ENCODE measurements at regions not wholly inside any gene's neighbourhood (a gene's known extent, or its start where the extent isn't known, plus 50 kb on each side); places are given as distances from the start of the nearest gene placed in this dataset.
A peak's percentile ranks its signal among the peaks of the same experiment; 100 is the strongest.

DNA sequence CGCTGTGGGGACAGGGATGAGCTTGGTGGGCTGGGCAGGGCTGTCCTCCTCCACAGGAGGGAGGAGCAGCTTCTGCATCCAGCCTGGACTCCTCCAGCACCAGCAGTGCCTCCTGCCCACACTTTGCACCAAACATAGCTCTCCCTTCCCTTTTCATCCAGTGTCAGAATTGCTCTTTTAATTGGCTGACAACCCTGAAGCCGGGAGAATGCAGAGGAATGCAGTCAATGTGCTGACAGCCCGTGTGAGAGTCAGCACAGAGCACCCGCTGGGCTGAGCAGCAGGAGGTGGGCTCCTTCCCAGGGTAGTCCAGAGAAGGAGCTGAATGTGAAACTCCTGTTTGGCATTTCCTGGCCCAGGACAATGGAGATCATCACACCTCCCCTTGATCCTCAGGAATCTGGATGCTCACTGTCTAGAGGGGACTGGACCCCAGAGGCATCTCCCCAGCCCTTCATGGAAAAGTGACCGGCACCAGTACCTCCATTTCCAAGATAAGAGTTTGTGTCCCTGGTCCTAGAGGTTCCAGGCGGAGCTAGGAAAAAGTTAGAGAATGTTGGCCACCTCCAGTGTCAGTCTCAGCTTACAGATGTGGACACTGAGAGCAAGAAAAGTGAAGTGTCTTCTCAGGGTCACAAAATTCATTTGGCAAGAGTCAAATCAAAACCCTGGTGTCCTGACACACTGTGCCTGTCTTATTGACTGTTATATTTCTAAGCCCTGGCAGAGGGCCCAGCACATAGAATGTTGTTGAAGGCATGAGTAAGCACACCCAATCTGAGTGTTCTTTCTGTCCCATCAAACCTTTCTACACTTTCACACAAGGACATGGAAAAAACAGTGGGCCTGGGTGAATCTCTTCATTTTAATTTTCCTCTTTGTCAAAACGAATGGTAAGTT lies 202.1 kb downstream of the SNX18 start:
- peak overlapping the region; percentile 84 to 86 for H3K27ac ChIP-seq
- H3K4me1 ChIP-seq = peaks cover 13 to 46% of the 10 kb centered on the region in 2 donors
- no peaks in the 10 kb centered on the region for H3K36me3 ChIP-seq
- DNase-seq (ENCODE audit: low spot score in 2 of 2) = peak in 1 of 2 donors; percentile 85
- no peaks in the 10 kb centered on the region for H3K9me3 ChIP-seq
- H3K4me3 ChIP-seq = peak overlapping the region; percentile 3 to 22
- H3K27me3 ChIP-seq = no peaks in the 10 kb centered on the region
- TF ChIP-seq, protein P1, sequence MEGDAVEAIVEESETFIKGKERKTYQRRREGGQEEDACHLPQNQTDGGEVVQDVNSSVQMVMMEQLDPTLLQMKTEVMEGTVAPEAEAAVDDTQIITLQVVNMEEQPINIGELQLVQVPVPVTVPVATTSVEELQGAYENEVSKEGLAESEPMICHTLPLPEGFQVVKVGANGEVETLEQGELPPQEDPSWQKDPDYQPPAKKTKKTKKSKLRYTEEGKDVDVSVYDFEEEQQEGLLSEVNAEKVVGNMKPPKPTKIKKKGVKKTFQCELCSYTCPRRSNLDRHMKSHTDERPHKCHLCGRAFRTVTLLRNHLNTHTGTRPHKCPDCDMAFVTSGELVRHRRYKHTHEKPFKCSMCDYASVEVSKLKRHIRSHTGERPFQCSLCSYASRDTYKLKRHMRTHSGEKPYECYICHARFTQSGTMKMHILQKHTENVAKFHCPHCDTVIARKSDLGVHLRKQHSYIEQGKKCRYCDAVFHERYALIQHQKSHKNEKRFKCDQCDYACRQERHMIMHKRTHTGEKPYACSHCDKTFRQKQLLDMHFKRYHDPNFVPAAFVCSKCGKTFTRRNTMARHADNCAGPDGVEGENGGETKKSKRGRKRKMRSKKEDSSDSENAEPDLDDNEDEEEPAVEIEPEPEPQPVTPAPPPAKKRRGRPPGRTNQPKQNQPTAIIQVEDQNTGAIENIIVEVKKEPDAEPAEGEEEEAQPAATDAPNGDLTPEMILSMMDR (IDR thresholded peaks at IDR 0.05) = no peak
- intact Hi-C loops (cut with DNase I) = loop anchor here (2.0 kb wide), 2 partner anchors 17 to 125 kb away; no protein-coding TSS in a partner anchor

DNA sequence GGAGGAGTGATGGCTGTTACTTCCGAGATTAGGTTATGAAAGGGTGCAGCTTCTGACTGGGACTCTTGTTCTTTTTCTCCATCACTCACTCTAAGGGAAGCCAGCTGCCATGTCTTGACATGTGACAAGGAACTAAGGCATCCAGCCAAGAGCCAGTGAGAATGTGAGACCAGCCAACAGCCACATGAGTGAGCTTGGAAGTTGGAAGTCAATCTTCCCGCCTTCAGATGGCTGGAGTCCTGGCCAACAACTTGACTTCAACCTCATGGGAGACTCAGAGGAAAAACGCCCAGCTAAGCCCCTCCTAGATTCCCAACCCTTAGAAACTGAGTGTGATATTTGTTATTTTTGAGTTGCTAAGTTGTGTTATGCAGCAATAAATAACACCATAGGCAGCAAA lies 201.1 kb downstream of the SNX18 start:
- Histone ChIP-seq H3K9me3 (no peaks in the 10 kb centered on the region), H3K4me3 (peak overlapping the region; percentile 3 to 22), H3K27me3 (no peaks in the 10 kb centered on the region), H3K36me3 (no peaks in the 10 kb centered on the region), H3K27ac (peak overlapping the region; percentile 84 to 86), H3K4me1 (peaks cover 18 to 56% of the 10 kb centered on the region in 2 donors)
- intact Hi-C loops (cut with DNase I) = loop anchor here (1.0 to 2.0 kb wide), 3 partner anchors 16 to 200 kb away; no protein-coding TSS in a partner anchor
- DNase-seq (ENCODE audit: low spot score in 2 of 2) = peak; percentile 58 to 94
- TF ChIP-seq, protein P1 (IDR thresholded peaks at IDR 0.05) = no peak

DNA sequence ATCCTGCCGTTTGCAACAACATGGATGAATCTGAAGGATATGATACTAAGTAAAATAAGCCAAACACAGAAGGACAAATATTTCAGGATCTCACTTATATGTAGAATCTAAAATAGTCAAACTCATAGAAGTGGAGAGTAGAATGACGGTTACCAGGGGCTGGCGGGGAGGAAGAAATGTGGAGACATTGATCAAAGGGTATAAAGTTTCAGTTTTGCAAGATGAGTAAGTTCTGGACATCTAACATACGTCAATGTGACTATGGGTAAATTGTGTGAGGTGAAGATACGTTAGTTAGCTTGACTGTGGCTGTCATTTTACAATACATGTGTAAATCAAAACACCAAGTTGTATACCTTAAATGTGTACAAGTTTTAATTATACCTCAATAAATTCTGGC lies 200.3 kb downstream of the SNX18 start:
- Histone ChIP-seq H3K9me3 (no peaks in the 10 kb centered on the region), H3K4me1 (peaks cover 18 to 58% of the 10 kb centered on the region in 2 donors), H3K36me3 (no peaks in the 10 kb centered on the region), H3K4me3 (no peak overlapping the region), H3K27me3 (no peaks in the 10 kb centered on the region), H3K27ac (peak overlapping the region in 1 of 2 donors; percentile 51)
- TF ChIP-seq, protein P1 (IDR thresholded peaks at IDR 0.05) = no peak
- DNase-seq (ENCODE audit: low spot score in 2 of 2) = no peak
- intact Hi-C loops (cut with DNase I) = loop anchor here (1.0 to 2.0 kb wide), 3 partner anchors 15 to 200 kb away; no protein-coding TSS in a partner anchor

DNA sequence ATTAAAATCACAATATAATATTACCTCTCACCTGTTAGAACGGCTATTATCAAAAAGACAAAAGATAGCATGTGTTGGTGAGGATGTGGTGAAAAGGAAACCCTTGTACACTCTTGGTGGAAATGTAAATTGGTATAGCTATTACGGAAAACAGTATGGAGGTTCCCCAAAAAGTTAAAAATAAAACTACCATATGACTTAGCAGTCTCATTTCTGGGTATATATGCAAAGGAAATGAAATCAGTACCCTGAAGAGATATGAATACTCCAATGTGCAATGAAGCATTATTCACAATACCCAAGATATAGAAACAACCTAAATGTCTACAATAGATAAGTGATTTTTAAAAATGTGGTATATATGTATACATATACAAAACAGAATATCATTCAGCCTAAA lies 199.9 kb downstream of the SNX18 start:
- TF ChIP-seq, protein P1 (IDR thresholded peaks at IDR 0.05) = no peak
- no peaks in the 10 kb centered on the region for H3K36me3 ChIP-seq
- no peaks in the 10 kb centered on the region for H3K27me3 ChIP-seq
- H3K9me3 ChIP-seq = no peaks in the 10 kb centered on the region
- peaks cover 18 to 54% of the 10 kb centered on the region in 2 donors for H3K4me1 ChIP-seq
- no peak for DNase-seq (ENCODE audit: low spot score in 2 of 2)
- no peak overlapping the region for H3K27ac ChIP-seq
- no peak overlapping the region for H3K4me3 ChIP-seq
- intact Hi-C loops (cut with DNase I) = no loop called here

DNA sequence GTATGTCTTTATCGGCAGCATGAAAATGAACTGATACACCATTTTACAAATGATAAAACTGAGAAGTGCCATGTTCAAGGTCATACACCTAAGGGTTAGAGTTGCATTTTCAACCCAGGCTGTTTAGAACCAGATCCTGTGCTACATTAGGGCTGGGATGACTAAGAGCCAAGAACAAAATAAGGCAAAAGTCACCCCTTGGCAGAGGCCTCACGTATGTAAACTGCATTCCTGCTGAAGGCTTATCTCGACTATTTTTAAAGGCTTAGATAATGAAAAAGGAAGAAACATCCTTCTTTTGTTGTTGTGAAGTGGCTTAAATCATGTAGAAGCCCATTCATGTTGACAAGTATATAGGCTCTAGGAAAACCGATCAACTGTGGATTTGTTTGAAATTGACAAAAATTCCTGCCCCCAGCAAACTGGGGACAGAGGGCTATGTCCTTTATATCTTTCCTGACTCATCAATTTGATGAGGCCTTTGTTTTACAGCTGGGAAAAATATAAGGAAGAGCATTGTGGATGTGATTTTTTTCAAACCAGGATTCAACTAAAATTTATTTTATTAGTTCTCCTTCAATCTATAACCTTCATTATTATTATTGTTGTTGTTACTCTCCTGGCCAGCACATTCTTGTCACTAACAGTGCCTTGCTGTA lies 196.5 kb downstream of the SNX18 start:
- Histone ChIP-seq H3K4me3 (no peak overlapping the region), H3K27me3 (no peaks in the 10 kb centered on the region), H3K4me1 (peaks cover 6 to 31% of the 10 kb centered on the region in 2 donors), H3K36me3 (no peaks in the 10 kb centered on the region), H3K27ac (peak overlapping the region in 1 of 2 donors; percentile 40), H3K9me3 (no peaks in the 10 kb centered on the region)
- intact Hi-C loops (cut with DNase I) = no loop called here
- DNase-seq (ENCODE audit: low spot score in 2 of 2) = no peak
- TF ChIP-seq, protein P1 (IDR thresholded peaks at IDR 0.05) = no peak
